AG09309 (cell line): ENCODE measurements at regions not wholly inside any gene's neighbourhood (a gene's known extent, or its start where the extent isn't known, plus 50 kb on each side); places are given as distances from the start of the nearest gene placed in this dataset.

Source experiments
- DNase-seq: peaks from one replicate; pipeline ENCODE4 v3.0.0-alpha.2; 2010; ENCODE audit warnings: low read depth
- H3K4me3 ChIP-seq: 2 replicates; pipeline ENCODE4 v1.5.1; 2011; ENCODE audit warnings: mild to moderate bottlenecking, low read depth, low read length, moderate library complexity; ENCODE audit not compliant: control insufficient read depth
- TF ChIP-seq, protein P1 (sequence below): IDR thresholded peaks from 2 replicates; pipeline ENCODE4 v1.5.1; 2011; ENCODE audit warnings: mild to moderate bottlenecking, low read depth, low read length, inconsistent platforms; ENCODE audit not compliant: insufficient read depth, control insufficient read depth; ENCODE audit errors: missing control alignments

DNA sequence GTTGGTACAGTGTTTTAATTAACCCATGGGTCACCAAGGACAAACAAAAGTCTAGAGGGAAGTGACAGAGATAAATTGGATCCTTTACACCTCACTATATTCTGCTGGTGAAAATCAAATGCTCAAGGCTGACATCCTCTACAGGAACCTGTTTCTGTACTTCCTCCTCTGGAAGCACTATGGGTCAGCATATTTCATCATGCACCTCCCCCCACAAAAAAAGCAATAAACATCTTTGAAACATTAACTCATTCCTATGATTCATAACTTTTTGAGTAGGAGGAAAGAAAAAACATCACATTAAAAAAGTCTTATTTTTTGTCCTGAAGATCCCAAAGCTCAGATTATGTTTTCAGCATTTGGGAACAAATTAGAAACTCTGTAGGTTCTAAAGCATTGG, 588.3 kb upstream of the SGCG start:
- no peak for DNase-seq
- no peak overlapping the region for H3K4me3 ChIP-seq
- TF ChIP-seq, protein P1, sequence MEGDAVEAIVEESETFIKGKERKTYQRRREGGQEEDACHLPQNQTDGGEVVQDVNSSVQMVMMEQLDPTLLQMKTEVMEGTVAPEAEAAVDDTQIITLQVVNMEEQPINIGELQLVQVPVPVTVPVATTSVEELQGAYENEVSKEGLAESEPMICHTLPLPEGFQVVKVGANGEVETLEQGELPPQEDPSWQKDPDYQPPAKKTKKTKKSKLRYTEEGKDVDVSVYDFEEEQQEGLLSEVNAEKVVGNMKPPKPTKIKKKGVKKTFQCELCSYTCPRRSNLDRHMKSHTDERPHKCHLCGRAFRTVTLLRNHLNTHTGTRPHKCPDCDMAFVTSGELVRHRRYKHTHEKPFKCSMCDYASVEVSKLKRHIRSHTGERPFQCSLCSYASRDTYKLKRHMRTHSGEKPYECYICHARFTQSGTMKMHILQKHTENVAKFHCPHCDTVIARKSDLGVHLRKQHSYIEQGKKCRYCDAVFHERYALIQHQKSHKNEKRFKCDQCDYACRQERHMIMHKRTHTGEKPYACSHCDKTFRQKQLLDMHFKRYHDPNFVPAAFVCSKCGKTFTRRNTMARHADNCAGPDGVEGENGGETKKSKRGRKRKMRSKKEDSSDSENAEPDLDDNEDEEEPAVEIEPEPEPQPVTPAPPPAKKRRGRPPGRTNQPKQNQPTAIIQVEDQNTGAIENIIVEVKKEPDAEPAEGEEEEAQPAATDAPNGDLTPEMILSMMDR, result no peak

DNA sequence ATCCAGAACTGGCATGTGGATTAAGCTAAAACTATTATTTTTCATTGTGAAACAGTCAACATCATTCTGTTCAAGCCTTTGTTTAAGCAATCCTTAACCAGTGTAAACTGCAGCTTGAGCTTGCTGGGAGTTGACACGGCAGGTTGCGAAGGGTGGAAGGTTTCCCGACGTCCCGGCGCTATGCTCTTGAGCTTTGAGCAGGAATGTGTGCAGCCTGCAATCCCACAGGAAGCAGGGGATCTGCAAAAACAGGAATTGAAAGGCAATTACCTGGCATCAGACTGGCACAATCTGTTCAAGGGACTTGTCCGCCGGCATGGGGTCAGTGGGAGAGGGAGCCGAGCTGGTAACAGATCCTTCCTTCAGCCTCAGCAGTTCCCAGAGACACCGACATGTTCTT, 586.7 kb upstream of the SGCG start:
- DNase-seq, result no peak
- no peak overlapping the region for H3K4me3 ChIP-seq
- TF ChIP-seq, protein P1, result no peak

GRCh38 chr13:22596171-22596863, 584.5 kb upstream of the SGCG start:
- no peak overlapping the region for H3K4me3 ChIP-seq
- TF ChIP-seq, protein P1, result no peak
- DNase-seq, result no peak

DNA sequence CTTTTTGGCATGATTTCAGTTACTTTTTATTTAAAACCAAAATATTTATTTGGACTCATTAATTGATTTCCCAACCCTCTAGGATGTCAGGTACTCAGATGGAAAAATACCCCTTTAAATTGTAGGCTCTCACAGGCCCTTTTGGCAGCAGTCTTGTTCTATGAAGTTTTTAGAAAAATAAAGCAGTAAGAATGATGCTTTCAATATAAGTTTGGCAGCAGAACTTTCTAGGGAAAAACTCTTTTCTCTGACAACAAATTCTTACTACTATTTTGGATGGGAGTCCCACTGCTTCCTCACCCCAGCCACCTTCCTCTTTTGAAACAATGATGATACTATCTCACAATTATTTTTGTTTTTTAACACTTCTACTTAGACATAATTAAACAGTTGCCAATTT, 581.6 kb upstream of the SGCG start:
- H3K4me3 ChIP-seq, result no peak overlapping the region
- TF ChIP-seq, protein P1, result no peak
- no peak for DNase-seq

- TF ChIP-seq, protein P1, result no peak
- no peak overlapping the region for H3K4me3 ChIP-seq
- no peak for DNase-seq
These were observed 562.8 kb upstream of the SGCG start for GRCh38 chr13:22618002-22618401.

GRCh38 chr13:22625691-22626090, 555.1 kb upstream of the SGCG start:
- no peak for DNase-seq
- TF ChIP-seq, protein P1, result no peak
- H3K4me3 ChIP-seq, result no peak overlapping the region
